Activated naive CD4-positive, alpha-beta T cell treated with anti-CD3 and anti-CD28 coated beads, Interleukin-2, amount 50 U/mL, for 24 hours (primary cell): ENCODE measurements at regions not wholly inside any gene's neighbourhood (a gene's known extent, or its start where the extent isn't known, plus 50 kb on each side); places are given as distances from the start of the nearest gene placed in this dataset.

Experiments
- H3K27ac Mint-ChIP-seq: one replicate; pipeline ENCODE4 v1.8.0; 2021; ENCODE audit warnings: mild to moderate bottlenecking, mixed read lengths
- H3K27me3 Mint-ChIP-seq: one replicate; pipeline ENCODE4 v1.8.0; 2021; ENCODE audit warnings: mixed read lengths
- H3K36me3 Mint-ChIP-seq: one replicate; pipeline ENCODE4 v1.8.0; 2021; ENCODE audit warnings: mixed read lengths
- H3K4me1 Mint-ChIP-seq: one replicate; pipeline ENCODE4 v1.8.0; 2021; ENCODE audit warnings: mixed read lengths
- H3K4me3 Mint-ChIP-seq: one replicate; pipeline ENCODE4 v1.8.0; 2021; ENCODE audit warnings: mild to moderate bottlenecking, mixed read lengths
- H3K9me3 Mint-ChIP-seq: one replicate; pipeline ENCODE4 v1.8.0; 2021; ENCODE audit warnings: mixed read lengths

DNA sequence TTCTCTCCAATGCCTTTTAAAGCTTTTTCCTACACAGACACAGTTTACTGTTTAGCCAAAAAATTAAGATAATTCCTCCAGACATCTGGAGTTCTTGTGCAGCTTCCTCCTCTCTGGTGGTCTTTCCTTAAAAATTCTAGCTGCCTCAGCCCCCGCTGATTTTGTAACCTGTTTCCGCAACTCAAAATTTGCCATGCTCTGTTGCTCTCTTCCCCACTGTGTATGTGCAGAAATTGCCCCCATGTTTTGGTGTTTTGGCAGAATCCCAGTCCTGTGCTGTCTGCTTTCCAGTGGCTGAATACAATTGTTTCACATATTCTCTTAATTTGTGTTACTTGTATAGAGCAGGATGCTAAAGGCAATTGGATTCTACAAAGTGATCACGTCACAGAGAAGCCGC is 151.7 kb upstream of the PRSS1 start:
- Mint-ChIP-seq H3K4me3 (no peak overlapping the region), H3K27ac (no peak overlapping the region), H3K9me3 (no peaks in the 10 kb centered on the region), H3K27me3 (no peaks in the 10 kb centered on the region), H3K4me1 (no peaks in the 10 kb centered on the region), H3K36me3 (no peaks in the 10 kb centered on the region)

DNA sequence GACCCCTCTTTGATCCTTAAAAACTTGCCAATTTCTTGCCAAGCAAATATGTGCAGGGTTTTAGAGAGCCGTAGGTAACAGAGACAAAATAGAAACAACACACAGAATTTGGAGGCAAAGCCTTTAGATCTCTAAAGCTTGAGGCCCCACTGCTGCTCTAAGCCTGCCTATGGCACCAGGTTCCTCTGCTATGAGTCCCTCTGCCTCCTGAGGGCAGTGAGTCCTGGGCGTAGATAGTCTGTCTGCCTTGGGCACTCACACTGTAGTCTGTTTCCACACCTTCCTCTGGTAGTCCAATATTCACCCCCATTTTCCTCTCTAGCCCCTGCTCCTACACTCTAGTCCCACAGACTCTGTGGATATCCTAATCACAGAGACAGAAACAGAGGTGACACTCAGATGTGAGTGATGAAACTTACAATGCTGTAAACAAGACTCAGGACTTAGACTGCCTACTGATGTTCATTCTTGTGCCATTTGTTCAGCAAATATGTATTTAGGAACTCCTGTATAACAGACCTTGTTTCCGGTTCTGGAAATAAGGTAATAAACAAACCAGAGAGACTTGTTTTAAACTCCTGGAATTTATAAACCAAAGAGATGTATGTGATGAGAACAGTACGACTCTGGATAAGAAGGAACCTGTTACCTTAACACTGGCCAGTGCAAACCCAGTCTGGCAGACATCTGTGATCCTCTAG is 153.3 kb upstream of the PRSS1 start:
- H3K36me3 Mint-ChIP-seq, result no peaks in the 10 kb centered on the region
- no peaks in the 10 kb centered on the region for H3K9me3 Mint-ChIP-seq
- no peaks in the 10 kb centered on the region for H3K4me1 Mint-ChIP-seq
- no peak overlapping the region for H3K27ac Mint-ChIP-seq
- no peaks in the 10 kb centered on the region for H3K27me3 Mint-ChIP-seq
- H3K4me3 Mint-ChIP-seq, result no peak overlapping the region

DNA sequence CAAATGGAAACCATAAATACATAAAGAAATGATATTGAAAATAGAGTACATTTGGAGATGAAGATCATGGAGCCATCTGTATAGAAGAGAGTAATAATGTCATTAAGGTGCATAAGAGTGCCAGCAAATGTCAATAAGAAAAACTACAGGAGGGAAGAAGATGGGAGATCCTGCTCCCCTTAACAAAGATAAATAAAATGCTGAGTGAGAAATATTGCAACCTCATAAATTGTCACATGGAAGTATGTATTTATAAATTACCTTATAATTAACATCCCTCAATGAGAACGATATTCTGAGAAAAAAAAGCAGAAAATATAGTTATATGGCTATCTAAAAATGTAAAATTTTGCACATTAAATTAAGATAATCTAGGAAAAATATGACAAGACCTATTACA is 155.2 kb upstream of the PRSS1 start:
- no peak overlapping the region for H3K27ac Mint-ChIP-seq

DNA sequence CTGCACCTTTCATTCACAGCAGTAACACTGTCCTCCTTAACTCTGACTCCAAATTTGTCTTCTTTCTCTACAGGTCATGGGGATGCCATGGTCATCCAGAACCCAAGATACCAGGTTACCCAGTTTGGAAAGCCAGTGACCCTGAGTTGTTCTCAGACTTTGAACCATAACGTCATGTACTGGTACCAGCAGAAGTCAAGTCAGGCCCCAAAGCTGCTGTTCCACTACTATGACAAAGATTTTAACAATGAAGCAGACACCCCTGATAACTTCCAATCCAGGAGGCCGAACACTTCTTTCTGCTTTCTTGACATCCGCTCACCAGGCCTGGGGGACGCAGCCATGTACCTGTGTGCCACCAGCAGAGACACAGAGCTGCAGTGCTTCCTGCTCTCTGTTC is 156.2 kb upstream of the PRSS1 start:
- Mint-ChIP-seq H3K9me3 (no peaks in the 10 kb centered on the region), H3K4me3 (no peak overlapping the region), H3K27me3 (no peaks in the 10 kb centered on the region), H3K36me3 (no peaks in the 10 kb centered on the region), H3K4me1 (no peaks in the 10 kb centered on the region), H3K27ac (no peak overlapping the region)

More for the DNA sequence above, 155.2 kb upstream of the PRSS1 start:
- Mint-ChIP-seq H3K27me3 (no peaks in the 10 kb centered on the region), H3K9me3 (no peaks in the 10 kb centered on the region), H3K4me3 (no peak overlapping the region), H3K36me3 (no peaks in the 10 kb centered on the region), H3K4me1 (no peaks in the 10 kb centered on the region)

DNA sequence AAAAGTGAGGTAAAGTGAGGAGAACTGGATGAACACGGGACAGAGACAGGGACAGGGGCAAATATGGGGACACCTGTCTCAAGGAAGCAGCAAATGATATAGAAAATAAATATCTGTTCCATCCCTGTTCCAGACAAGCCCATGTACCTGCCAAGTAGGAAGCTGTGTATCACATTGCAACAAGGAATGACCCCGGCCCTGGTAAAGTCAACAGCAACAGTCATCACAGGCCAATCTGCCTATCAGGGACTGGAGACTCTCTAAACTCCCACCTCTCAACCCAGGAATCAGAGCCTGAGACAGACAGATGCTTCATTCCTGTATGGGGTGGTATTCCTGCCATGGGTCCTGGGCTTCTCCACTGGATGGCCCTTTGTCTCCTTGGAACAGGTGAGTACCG is 156.6 kb upstream of the PRSS1 start:
- Mint-ChIP-seq H3K4me3 (no peak overlapping the region), H3K4me1 (no peaks in the 10 kb centered on the region), H3K27ac (no peak overlapping the region), H3K27me3 (no peaks in the 10 kb centered on the region), H3K36me3 (no peaks in the 10 kb centered on the region), H3K9me3 (no peaks in the 10 kb centered on the region)

DNA sequence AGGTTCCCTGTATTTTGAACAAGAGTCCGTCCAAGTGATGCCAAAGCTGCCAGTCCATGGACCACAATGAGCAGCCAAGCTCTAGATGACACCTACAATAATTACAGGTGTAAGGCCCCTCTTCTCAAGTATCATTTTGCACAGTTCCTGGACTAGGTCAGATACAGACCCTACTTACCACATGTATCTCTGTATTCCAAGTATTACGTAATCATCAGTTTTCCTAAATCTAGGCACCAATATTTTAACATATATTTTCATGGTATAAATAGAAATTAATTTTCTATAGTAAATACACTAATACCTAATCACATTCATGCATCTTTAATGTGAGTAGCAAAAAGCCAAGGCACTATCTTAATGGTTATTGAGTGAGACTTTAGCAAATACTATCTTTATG is 157.0 kb upstream of the PRSS1 start:
- no peak overlapping the region for H3K4me3 Mint-ChIP-seq
- H3K9me3 Mint-ChIP-seq, result no peaks in the 10 kb centered on the region
- no peak overlapping the region for H3K27ac Mint-ChIP-seq
- H3K27me3 Mint-ChIP-seq, result no peaks in the 10 kb centered on the region
- H3K4me1 Mint-ChIP-seq, result peaks cover 3% of the 10 kb centered on the region
- H3K36me3 Mint-ChIP-seq, result no peaks in the 10 kb centered on the region

DNA sequence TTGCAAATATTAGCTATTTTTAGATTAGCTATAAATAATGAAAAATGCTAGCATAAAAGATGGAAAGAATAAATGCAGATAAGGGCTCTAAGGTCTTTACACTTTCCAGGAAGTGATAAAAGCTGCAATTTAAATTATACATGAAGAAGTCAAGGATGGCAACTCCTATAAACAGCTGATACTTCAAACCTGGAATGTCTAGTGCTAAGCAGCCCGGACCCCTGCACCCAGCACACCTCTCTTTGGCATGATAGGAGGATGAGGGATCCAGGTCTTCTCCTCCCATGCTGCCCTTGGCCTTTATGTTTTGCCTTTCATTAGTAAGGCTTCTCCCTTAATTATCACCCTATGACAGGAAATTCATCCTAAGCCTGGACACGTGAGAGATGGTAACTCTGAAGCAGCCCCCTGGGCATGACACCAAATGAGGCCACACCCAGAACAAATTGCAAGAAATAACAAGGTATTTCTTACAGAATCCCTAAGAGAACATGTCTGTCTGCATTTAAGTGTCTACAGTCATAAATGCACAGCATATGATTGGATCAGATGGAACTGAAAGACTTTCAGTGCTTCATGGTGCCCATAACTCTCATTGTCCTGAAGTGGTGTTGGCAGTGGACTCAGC is 158.3 kb upstream of the PRSS1 start:
- Mint-ChIP-seq H3K4me1 (peaks cover 13% of the 10 kb centered on the region), H3K36me3 (no peaks in the 10 kb centered on the region), H3K4me3 (no peak overlapping the region), H3K9me3 (no peaks in the 10 kb centered on the region), H3K27me3 (no peaks in the 10 kb centered on the region), H3K27ac (no peak overlapping the region)

DNA sequence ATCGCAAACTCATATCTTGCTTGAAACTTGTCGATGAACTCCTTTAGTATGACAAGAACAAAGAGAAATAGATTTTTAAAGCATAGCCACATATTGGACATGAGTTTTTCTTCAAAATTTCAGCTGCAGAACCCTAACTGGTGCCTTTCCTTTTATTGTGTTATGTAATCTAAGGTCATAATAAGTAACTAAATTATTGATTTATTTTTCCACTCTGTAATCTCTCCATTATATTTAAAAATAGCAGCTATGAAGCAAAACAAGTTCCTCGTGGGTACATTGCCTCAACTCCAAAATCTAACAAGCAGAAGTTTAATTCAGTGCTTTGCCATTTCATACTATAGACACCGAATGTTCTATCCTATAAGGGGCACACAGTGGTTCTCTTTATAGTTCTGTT is 159.2 kb upstream of the PRSS1 start:
- Mint-ChIP-seq H3K9me3 (no peaks in the 10 kb centered on the region), H3K27me3 (no peaks in the 10 kb centered on the region), H3K27ac (no peak overlapping the region), H3K36me3 (no peaks in the 10 kb centered on the region), H3K4me1 (peaks cover 13% of the 10 kb centered on the region), H3K4me3 (no peak overlapping the region)

DNA sequence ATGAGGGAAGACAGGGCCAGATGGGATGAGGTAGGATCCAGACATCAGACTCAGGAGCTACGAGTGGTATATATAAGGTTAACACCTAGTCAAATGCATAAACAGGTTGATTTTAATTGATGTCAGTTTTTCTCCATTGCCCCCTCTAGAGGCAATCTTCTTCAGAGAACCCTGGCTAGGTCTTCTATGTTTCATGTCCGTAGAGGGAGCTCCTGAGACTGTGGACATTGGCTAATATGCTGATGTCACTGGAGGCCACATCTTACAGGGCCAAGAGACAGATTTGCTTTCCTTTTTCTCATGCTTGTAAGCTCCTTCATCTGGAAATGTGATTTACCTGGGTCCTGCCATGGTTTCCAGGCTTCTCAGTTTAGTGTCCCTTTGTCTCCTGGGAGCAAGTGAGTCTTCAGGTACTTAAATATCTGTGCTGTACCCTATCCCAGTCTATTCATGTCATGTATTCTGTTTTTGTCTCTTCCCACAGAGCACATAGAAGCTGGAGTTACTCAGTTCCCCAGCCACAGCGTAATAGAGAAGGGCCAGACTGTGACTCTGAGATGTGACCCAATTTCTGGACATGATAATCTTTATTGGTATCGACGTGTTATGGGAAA is 161.6 kb upstream of the PRSS1 start:
- Mint-ChIP-seq H3K9me3 (no peaks in the 10 kb centered on the region), H3K27me3 (no peaks in the 10 kb centered on the region), H3K36me3 (no peaks in the 10 kb centered on the region), H3K4me1 (peaks cover 16% of the 10 kb centered on the region), H3K27ac (peak overlapping the region; percentile 71), H3K4me3 (no peak overlapping the region)

DNA sequence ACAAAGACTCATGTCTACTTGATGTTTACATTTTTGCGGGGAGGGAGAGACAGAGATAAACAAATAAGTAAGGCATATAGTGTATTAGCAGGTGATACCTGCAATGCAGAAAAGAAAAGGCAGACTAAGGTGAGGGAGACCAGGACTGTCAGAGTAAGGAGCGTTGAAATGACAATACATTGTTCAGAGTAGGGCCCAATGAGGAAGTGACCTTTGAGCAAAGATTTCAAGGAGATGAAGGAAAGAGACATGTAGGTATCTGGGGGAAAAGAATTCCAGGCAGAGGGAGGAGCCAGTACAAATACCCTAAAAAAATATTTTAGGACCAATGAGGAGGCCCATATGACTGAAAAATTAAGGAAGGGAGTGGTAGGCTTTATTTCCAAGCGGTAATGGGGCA is 162.7 kb upstream of the PRSS1 start:
- Mint-ChIP-seq H3K4me1 (peaks cover 21% of the 10 kb centered on the region), H3K27ac (peak overlapping the region; percentile 71), H3K27me3 (no peaks in the 10 kb centered on the region), H3K9me3 (no peaks in the 10 kb centered on the region), H3K36me3 (no peaks in the 10 kb centered on the region), H3K4me3 (no peak overlapping the region)

DNA sequence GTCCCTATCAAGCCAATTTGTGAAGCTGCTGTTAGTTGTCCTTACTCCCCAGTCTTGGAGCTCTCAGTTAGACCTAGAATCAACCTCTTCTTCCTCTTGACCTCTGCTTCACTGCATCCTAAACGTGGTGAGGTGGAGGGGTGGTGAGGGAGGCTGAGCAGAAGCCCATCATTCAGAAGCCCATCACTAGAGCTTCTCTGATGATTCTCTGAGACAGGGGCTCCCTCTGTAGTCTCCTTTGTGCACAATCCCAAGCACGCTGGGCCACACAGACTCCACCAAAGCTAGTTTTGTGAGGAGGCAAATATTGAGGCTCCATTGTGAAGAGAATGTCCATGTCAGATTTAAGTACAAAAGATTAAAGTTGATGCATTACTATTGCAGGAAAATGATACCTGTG is 163.8 kb upstream of the PRSS1 start:
- peaks cover 33% of the 10 kb centered on the region for H3K4me1 Mint-ChIP-seq
- H3K27me3 Mint-ChIP-seq, result no peaks in the 10 kb centered on the region
- no peak overlapping the region for H3K27ac Mint-ChIP-seq
- no peaks in the 10 kb centered on the region for H3K36me3 Mint-ChIP-seq
- no peaks in the 10 kb centered on the region for H3K9me3 Mint-ChIP-seq
- H3K4me3 Mint-ChIP-seq, result no peak overlapping the region

DNA sequence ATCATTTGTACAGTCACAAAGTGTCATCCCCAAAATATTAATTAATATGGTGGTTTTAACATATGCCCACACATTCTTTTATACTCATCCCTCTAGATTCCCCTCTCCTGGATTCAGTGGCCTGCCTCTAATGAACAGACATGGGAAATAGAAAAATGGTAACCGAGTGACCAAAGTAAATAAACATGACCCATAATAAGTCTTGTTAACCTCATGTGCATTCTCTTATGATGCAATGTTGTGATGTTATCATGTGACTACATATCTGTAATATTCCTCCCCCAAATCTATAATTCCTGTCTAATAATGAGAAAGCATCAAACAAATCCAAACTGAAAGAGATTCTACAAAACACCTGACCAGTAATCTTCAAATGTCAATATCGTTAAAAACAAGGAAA is 164.5 kb upstream of the PRSS1 start:
- Mint-ChIP-seq H3K4me3 (no peak overlapping the region), H3K4me1 (peaks cover 40% of the 10 kb centered on the region), H3K27me3 (no peaks in the 10 kb centered on the region), H3K36me3 (no peaks in the 10 kb centered on the region), H3K27ac (no peak overlapping the region), H3K9me3 (no peaks in the 10 kb centered on the region)

DNA sequence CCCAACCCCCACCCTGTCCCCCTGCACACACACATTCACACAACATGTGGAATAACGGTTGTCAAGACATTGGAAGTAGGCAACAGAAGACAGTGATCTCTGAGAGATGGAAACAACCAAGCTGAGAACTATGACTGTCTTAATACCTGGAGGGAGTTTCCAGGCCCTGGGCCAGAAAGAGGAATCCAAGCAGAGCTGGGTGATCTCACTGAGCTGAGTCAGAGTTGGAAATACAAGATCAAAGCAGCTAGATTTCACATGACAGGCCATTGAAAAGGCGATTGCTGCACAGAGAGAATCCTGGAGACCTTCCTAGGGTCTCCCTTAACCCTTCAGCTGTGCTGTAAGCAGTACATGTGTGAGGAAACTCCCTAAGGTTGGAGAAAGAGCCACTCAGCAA is 165.8 kb upstream of the PRSS1 start:
- H3K9me3 Mint-ChIP-seq, result no peaks in the 10 kb centered on the region
- H3K36me3 Mint-ChIP-seq, result no peaks in the 10 kb centered on the region
- peaks cover 43% of the 10 kb centered on the region for H3K4me1 Mint-ChIP-seq
- no peak overlapping the region for H3K4me3 Mint-ChIP-seq
- H3K27ac Mint-ChIP-seq, result no peak overlapping the region
- H3K27me3 Mint-ChIP-seq, result no peaks in the 10 kb centered on the region

DNA sequence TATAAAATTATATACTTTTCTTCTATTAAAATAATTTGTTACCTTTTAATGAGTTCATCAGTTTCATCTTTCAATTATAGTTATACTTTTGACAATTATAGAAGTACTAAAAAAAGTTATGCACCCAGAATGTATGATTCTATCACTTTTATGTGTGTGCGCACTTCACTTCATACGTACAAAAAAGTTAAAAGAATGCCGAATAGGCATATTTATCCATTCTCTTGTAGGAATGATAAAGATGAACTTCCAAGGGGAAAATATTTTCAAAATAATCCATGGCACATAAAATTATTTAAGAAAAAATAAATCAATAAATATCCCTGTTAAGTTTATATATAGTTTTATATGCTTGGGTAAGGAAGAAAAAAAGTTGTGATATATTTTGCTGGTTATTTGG is 166.9 kb upstream of the PRSS1 start:
- Mint-ChIP-seq H3K27ac (no peak overlapping the region), H3K4me3 (no peak overlapping the region), H3K4me1 (peaks cover 41% of the 10 kb centered on the region), H3K27me3 (no peaks in the 10 kb centered on the region), H3K36me3 (no peaks in the 10 kb centered on the region), H3K9me3 (no peaks in the 10 kb centered on the region)

DNA sequence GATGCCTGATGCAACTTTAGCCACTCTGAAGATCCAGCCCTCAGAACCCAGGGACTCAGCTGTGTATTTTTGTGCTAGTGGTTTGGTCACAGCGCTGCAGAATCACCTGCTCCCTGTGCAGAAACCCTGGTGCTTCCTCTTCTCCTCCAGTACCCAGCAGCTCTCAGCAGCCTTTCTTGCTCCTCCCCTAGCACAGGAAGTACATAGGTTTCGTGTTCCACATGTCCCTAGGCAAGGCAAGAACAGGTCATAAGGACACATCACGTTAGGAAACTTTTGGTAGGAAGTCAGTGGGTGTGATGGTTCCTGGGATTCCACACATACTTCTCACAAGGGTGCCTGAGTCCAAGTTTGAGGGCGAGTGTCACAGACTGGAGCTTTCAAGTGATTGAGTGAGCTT is 167.9 kb upstream of the PRSS1 start:
- no peaks in the 10 kb centered on the region for H3K27me3 Mint-ChIP-seq
- H3K4me3 Mint-ChIP-seq, result peak overlapping the region; percentile 65
- H3K27ac Mint-ChIP-seq, result peak overlapping the region; percentile 77
- no peaks in the 10 kb centered on the region for H3K9me3 Mint-ChIP-seq
- H3K36me3 Mint-ChIP-seq, result no peaks in the 10 kb centered on the region
- peaks cover 31% of the 10 kb centered on the region for H3K4me1 Mint-ChIP-seq

DNA sequence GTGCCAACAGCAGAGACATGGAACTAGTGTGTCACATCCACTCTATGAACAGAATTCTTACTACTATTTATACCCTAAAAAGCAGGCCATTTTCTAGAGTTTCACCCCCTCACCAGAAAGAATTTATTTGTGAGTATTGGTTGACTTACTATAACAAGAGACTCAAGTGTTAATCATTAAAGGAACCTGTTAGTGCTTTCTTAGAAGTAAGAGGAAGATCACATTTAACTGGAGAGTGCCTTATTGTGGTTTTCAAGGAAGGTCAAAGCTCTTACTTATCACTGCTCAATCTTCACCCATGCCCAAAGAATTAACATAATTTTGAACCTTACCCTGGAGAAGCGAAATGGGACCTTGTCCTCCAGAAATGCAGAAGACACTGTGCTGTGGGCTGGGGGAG is 169.3 kb upstream of the PRSS1 start:
- H3K4me1 Mint-ChIP-seq, result peaks cover 31% of the 10 kb centered on the region
- H3K4me3 Mint-ChIP-seq, result peak overlapping the region; percentile 34
- H3K36me3 Mint-ChIP-seq, result no peaks in the 10 kb centered on the region
- H3K27ac Mint-ChIP-seq, result no peak overlapping the region
- H3K27me3 Mint-ChIP-seq, result no peaks in the 10 kb centered on the region
- H3K9me3 Mint-ChIP-seq, result no peaks in the 10 kb centered on the region
